Activated T-cell treated with anti-CD3 and anti-CD28 coated beads, Interleukin-2, amount 50 U/mL, for 1 hour (primary cell): ENCODE measurements at regions not wholly inside any gene's neighbourhood (a gene's known extent, or its start where the extent isn't known, plus 50 kb on each side); places are given as distances from the start of the nearest gene placed in this dataset.

Experiments
- DNase-seq: peaks from one replicate; pipeline ENCODE4 v3.0.0-alpha.2; 2020

- no peak for DNase-seq
Observed at GRCh38 chr1:185427776-185428175, 110.7 kb upstream of the IVNS1ABP start.

- no peak for DNase-seq
Observed at GRCh38 chr1:185427264-185427663, 110.2 kb upstream of the IVNS1ABP start.

- DNase-seq: no peak
Observed at GRCh38 chr1:185426848-185427247, 109.8 kb upstream of the IVNS1ABP start.

- no peak for DNase-seq
Observed at GRCh38 chr1:185425163-185425562, 108.1 kb upstream of the IVNS1ABP start.

- DNase-seq: no peak
Observed at GRCh38 chr1:185421485-185422107, 104.6 kb upstream of the IVNS1ABP start.

GRCh38 chr1:185420588-185421081 is 103.6 kb upstream of the IVNS1ABP start:
- no peak for DNase-seq

GRCh38 chr1:185419718-185420117 is 102.7 kb upstream of the IVNS1ABP start:
- DNase-seq: no peak

- DNase-seq: no peak
Observed at GRCh38 chr1:185418472-185418871, 101.4 kb upstream of the IVNS1ABP start.

GRCh38 chr1:185412385-185413087 is 95.5 kb upstream of the IVNS1ABP start:
- DNase-seq: no peak

- no peak for DNase-seq
Observed at GRCh38 chr1:185409763-185410528, 92.9 kb upstream of the IVNS1ABP start.

- DNase-seq: no peak
Observed at GRCh38 chr1:185409345-185409744, 92.3 kb upstream of the IVNS1ABP start.

GRCh38 chr1:185408700-185409270 is 91.7 kb upstream of the IVNS1ABP start:
- no peak for DNase-seq

GRCh38 chr1:185406691-185407009 is 89.6 kb upstream of the IVNS1ABP start:
- DNase-seq: no peak

- no peak for DNase-seq
Observed at GRCh38 chr1:185406006-185406690, 89.1 kb upstream of the IVNS1ABP start.

- DNase-seq: no peak
Observed at GRCh38 chr1:185404907-185405568, 88.0 kb upstream of the IVNS1ABP start.

GRCh38 chr1:185404291-185404690 is 87.2 kb upstream of the IVNS1ABP start:
- DNase-seq: no peak

GRCh38 chr1:185402930-185403329 is 85.9 kb upstream of the IVNS1ABP start:
- DNase-seq: no peak

GRCh38 chr1:185401019-185401418 is 84.0 kb upstream of the IVNS1ABP start:
- no peak for DNase-seq

- DNase-seq: no peak
Observed at GRCh38 chr1:185400052-185400451, 83.0 kb upstream of the IVNS1ABP start.

GRCh38 chr1:185398599-185398998 is 81.6 kb upstream of the IVNS1ABP start:
- no peak for DNase-seq

GRCh38 chr1:185398022-185398421 is 81.0 kb upstream of the IVNS1ABP start:
- no peak for DNase-seq

- DNase-seq: no peak
Observed at GRCh38 chr1:185397183-185397582, 80.1 kb upstream of the IVNS1ABP start.
